HepG2 (cell line): ENCODE measurements at regions not wholly inside any gene's neighbourhood (a gene's known extent, or its start where the extent isn't known, plus 50 kb on each side); places are given as distances from the start of the nearest gene placed in this dataset.

ENCODE experiments used
- DNMT1 ChIP-seq: sonication (generic); formaldehyde crosslinking; IDR thresholded peaks from 2 replicates; pipeline ENCODE4 v1.5.1; 2020; ENCODE audit warnings: mild to moderate bottlenecking, missing genetic modification reagents
- E2F5 ChIP-seq: sonication (generic); formaldehyde crosslinking; conservative IDR thresholded peaks from 2 replicates; pipeline ENCODE4 v1.4.0; 2020; ENCODE audit warnings: missing genetic modification reagents
- IKZF5 ChIP-seq: IDR thresholded peaks from 2 replicates; pipeline ENCODE4 v1.6.1; 2018; ENCODE audit warnings: missing genetic modification reagents, mild to moderate bottlenecking, missing compliant biosample characterization
- IRX3 ChIP-seq: sonication (generic); formaldehyde crosslinking; IDR thresholded peaks from 2 replicates; pipeline ENCODE4 v1.8.1; 2023; ENCODE audit warnings: mild to moderate bottlenecking, low read depth, missing genetic modification reagents, borderline replicate concordance
- KLF11 ChIP-seq: IDR thresholded peaks from 2 replicates; pipeline ENCODE4 v1.6.1; 2016; ENCODE audit warnings: missing compliant biosample characterization
- PTBP1 ChIP-seq: fragments of 200-400 bp; formaldehyde crosslinking; IDR thresholded peaks from 2 replicates; pipeline ENCODE4 v1.6.1; 2018; ENCODE audit warnings: low read length, low read depth; ENCODE audit not compliant: poor library complexity, severe bottlenecking
- RFX3 ChIP-seq: IDR thresholded peaks from 2 replicates; pipeline ENCODE4 v1.6.1; 2016; ENCODE audit warnings: missing biosample characterization, missing genetic modification reagents
- RNF219 ChIP-seq: sonication (generic); formaldehyde crosslinking; IDR thresholded peaks from 2 replicates; pipeline ENCODE4 v1.5.0; 2020; ENCODE audit warnings: mild to moderate bottlenecking, missing genetic modification reagents
- RXRB ChIP-seq: IDR thresholded peaks from 2 replicates; pipeline ENCODE4 v1.6.1; 2016; ENCODE audit warnings: borderline replicate concordance, missing genetic modification reagents, missing compliant biosample characterization
- SP5 ChIP-seq: IDR thresholded peaks from 2 replicates; pipeline ENCODE4 v1.6.1; 2016; ENCODE audit warnings: low read depth, borderline replicate concordance
- TEAD3 ChIP-seq: optimal IDR thresholded peaks from 2 replicates; pipeline ENCODE3; 2016; ENCODE audit warnings: borderline replicate concordance
- TFE3 ChIP-seq: IDR thresholded peaks from 2 replicates; pipeline ENCODE4 v1.6.1; 2016
- THAP7 ChIP-seq: sonication (generic); formaldehyde crosslinking; IDR thresholded peaks from 2 replicates; pipeline ENCODE4 v1.8.1; 2023; ENCODE audit warnings: mild to moderate bottlenecking, missing genetic modification reagents
- ZNF205 ChIP-seq: IDR thresholded peaks from 2 replicates; pipeline ENCODE4 v1.6.1; 2018; ENCODE audit warnings: missing biosample characterization, missing genetic modification reagents
- ZNF235 ChIP-seq: sonication (generic); formaldehyde crosslinking; IDR thresholded peaks from 2 replicates; pipeline ENCODE4 v1.8.1; 2023; ENCODE audit warnings: mild to moderate bottlenecking, missing genetic modification reagents, borderline replicate concordance
- ZNF275 ChIP-seq: sonication (generic); formaldehyde crosslinking; IDR thresholded peaks from 2 replicates; pipeline ENCODE4 v1.8.0; 2022; ENCODE audit warnings: missing genetic modification reagents, mild to moderate bottlenecking, inconsistent platforms, borderline replicate concordance
- ZNF30 ChIP-seq: sonication (generic); formaldehyde crosslinking; IDR thresholded peaks from 2 replicates; pipeline ENCODE4 v1.5.0; 2020; ENCODE audit warnings: mild to moderate bottlenecking, missing genetic modification reagents
- ZNF33A ChIP-seq: sonication (generic); formaldehyde crosslinking; IDR thresholded peaks from 2 replicates; pipeline ENCODE4 v1.5.1; 2020; ENCODE audit warnings: missing genetic modification reagents, mild to moderate bottlenecking, moderate library complexity, borderline replicate concordance
- ZNF414 ChIP-seq: sonication (generic); formaldehyde crosslinking; IDR thresholded peaks from 2 replicates; pipeline ENCODE4 v1.5.0; 2020; ENCODE audit warnings: missing genetic modification reagents
- ZNF44 ChIP-seq: sonication (generic); formaldehyde crosslinking; IDR thresholded peaks from 2 replicates; pipeline ENCODE4 v1.5.1; 2020; ENCODE audit warnings: mild to moderate bottlenecking, missing genetic modification reagents
- ZNF614 ChIP-seq: IDR thresholded peaks from 2 replicates; pipeline ENCODE4 v1.6.1; 2018; ENCODE audit warnings: missing biosample characterization, missing genetic modification reagents, inconsistent platforms, borderline replicate concordance
- ZNF672 ChIP-seq: sonication (generic); formaldehyde crosslinking; IDR thresholded peaks from 2 replicates; pipeline ENCODE4 v1.8.1; 2022; ENCODE audit warnings: missing genetic modification reagents
- ZSCAN30 ChIP-seq: sonication (generic); formaldehyde crosslinking; IDR thresholded peaks from 2 replicates; pipeline ENCODE4 v1.5.0; 2020; ENCODE audit warnings: mild to moderate bottlenecking, missing genetic modification reagents

- no peak for TF ChIP-seq E2F5 (CRISPR knock-in tag)
- peak; percentile 43 for TF ChIP-seq TEAD3 (CRISPR knock-in tag)
- no peak for TF ChIP-seq ZNF44 (CRISPR knock-in tag)
- no peak for TF ChIP-seq ZNF205 (CRISPR knock-in tag)
- no peak for TF ChIP-seq ZNF235 (CRISPR knock-in tag)
- no peak for TF ChIP-seq PTBP1
- TF ChIP-seq ZSCAN30 (CRISPR knock-in tag) = no peak
- TF ChIP-seq IRX3 (CRISPR knock-in tag) = no peak
- TF ChIP-seq DNMT1 (CRISPR knock-in tag) = no peak
- no peak for TF ChIP-seq ZNF30 (CRISPR knock-in tag)
- TF ChIP-seq KLF11 = no peak
- peak; percentile 70; the same call in 1 of the 2 replicates for TF ChIP-seq RXRB (CRISPR knock-in tag)
- 0 out of 2 replicates have a peak, but pooled peaks have one; percentile 57 for TF ChIP-seq ZNF33A (CRISPR knock-in tag)
- no peak for TF ChIP-seq THAP7 (CRISPR knock-in tag)
- no peak for TF ChIP-seq ZNF275 (CRISPR knock-in tag)
- TF ChIP-seq RFX3 (CRISPR knock-in tag) = no peak
- no peak for TF ChIP-seq RNF219 (CRISPR knock-in tag)
- peak; percentile 58; the same call in 1 of the 2 replicates for TF ChIP-seq SP5
- TF ChIP-seq ZNF672 (CRISPR knock-in tag) = no peak
- no peak for TF ChIP-seq IKZF5 (CRISPR knock-in tag)
- TF ChIP-seq ZNF614 = no peak
- TF ChIP-seq TFE3 (CRISPR knock-in tag) = no peak
- TF ChIP-seq ZNF414 = no peak
These were observed 124.1 kb upstream of the LOC128125822 start (continued) for GRCh38 chr6:63448229-63448628.
